CD8-positive, alpha-beta memory T cell (primary cell): ENCODE measurements at regions not wholly inside any gene's neighbourhood (a gene's known extent, or its start where the extent isn't known, plus 50 kb on each side); places are given as distances from the start of the nearest gene placed in this dataset.

Experiments
- CTCF ChIA-PET: fragments of 350-600 bp; sonication (Branson Sonifier 250); formaldehyde crosslinking; loops from one replicate; lab custom pipeline; 2021; ENCODE audit warnings: antibody characterized with exemption; lab: Charles Lee
- POLR2A ChIA-PET: fragments of 350-600 bp; sonication (Branson Sonifier 250); formaldehyde crosslinking; loops from one replicate; lab custom pipeline; 2021; ENCODE audit warnings: antibody characterized with exemption; lab: Charles Lee
- DNase-seq, 5 donors: peaks; one replicate each; pipeline versions ENCODE4 v3.0.0 to v3.0.0-alpha.2; 2020 to 2022; ENCODE audit warnings: mixed read lengths in 1 of 5
- H3K27ac ChIP-seq: one replicate; pipeline ENCODE4 v1.7.0; 2013; ENCODE audit warnings: low read depth, mild to moderate bottlenecking, low read length, moderate library complexity
- H3K27me3 ChIP-seq: 2 replicates; pipeline ENCODE4 v1.7.0; 2013; ENCODE audit warnings: low read length, mild to moderate bottlenecking; ENCODE audit not compliant: insufficient read depth, poor library complexity, severe bottlenecking
- H3K36me3 ChIP-seq: 2 replicates; pipeline ENCODE4 v1.7.0; 2013; ENCODE audit warnings: mild to moderate bottlenecking, low read length, moderate library complexity; ENCODE audit not compliant: insufficient read depth
- H3K4me1 ChIP-seq: 2 replicates; pipeline ENCODE4 v1.7.0; 2013; ENCODE audit warnings: mild to moderate bottlenecking, low read length, moderate library complexity; ENCODE audit not compliant: insufficient read depth
- H3K4me3 ChIP-seq: 2 replicates; pipeline ENCODE4 v1.7.0; 2013; ENCODE audit warnings: mild to moderate bottlenecking, low read length
- H3K9me3 ChIP-seq: 2 replicates; pipeline ENCODE4 v1.7.0; 2013; ENCODE audit warnings: mild to moderate bottlenecking, low read length
- H3K27ac Mint-ChIP-seq, 8 donors: one replicate each; pipeline ENCODE4 v1.8.0; 2020 to 2021; ENCODE audit warnings: mixed read lengths in 8 of 8, mild to moderate bottlenecking in 6 of 8, inconsistent platforms in 3 of 8, moderate library complexity in 3 of 8
- H3K27me3 Mint-ChIP-seq, 2 donors: one replicate each; pipeline ENCODE4 v1.8.0; 2020 to 2021; ENCODE audit warnings: mixed read lengths in 2 of 2, mild to moderate bottlenecking in 1 of 2, moderate library complexity in 1 of 2
- H3K36me3 Mint-ChIP-seq, 3 donors: one replicate each; pipeline ENCODE4 v1.8.0; 2020 to 2021; ENCODE audit warnings: mixed read lengths in 3 of 3, inconsistent platforms in 1 of 3, mild to moderate bottlenecking in 1 of 3
- H3K4me1 Mint-ChIP-seq, 3 donors: one replicate each; pipeline ENCODE4 v1.8.0; 2020 to 2021; ENCODE audit warnings: mixed read lengths in 3 of 3, inconsistent platforms in 1 of 3, mild to moderate bottlenecking in 1 of 3
- H3K4me3 Mint-ChIP-seq, 7 donors: one replicate each; pipeline ENCODE4 v1.8.0; 2020 to 2021; ENCODE audit warnings: mixed read lengths in 7 of 7, mild to moderate bottlenecking in 6 of 7, moderate library complexity in 4 of 7, inconsistent platforms in 2 of 7
- H3K9me3 Mint-ChIP-seq, 5 donors: one replicate each; pipeline ENCODE4 v1.8.0; 2020 to 2022; ENCODE audit warnings: mixed read lengths in 5 of 5, mild to moderate bottlenecking in 3 of 5, moderate library complexity in 2 of 5, inconsistent platforms in 1 of 5

GRCh38 chr10:109432281-109432680 lies 491.0 kb downstream of the XPNPEP1 start:
- H3K27ac ChIP-seq: no peak overlapping the region
- no peaks in the 10 kb centered on the region for H3K36me3 ChIP-seq
- H3K9me3 ChIP-seq: no peaks in the 10 kb centered on the region
- H3K27me3 Mint-ChIP-seq: peaks cover 0 to 2% of the 10 kb centered on the region in 2 donors
- H3K4me3 ChIP-seq: no peak overlapping the region
- H3K9me3 Mint-ChIP-seq: no peaks in the 10 kb centered on the region
- no peaks in the 10 kb centered on the region for H3K4me1 Mint-ChIP-seq
- H3K27ac Mint-ChIP-seq: no peak overlapping the region
- H3K27me3 ChIP-seq: no peaks in the 10 kb centered on the region
- no peak for DNase-seq
- POLR2A ChIA-PET: no interaction called here
- no peaks in the 10 kb centered on the region for H3K4me1 ChIP-seq
- no peaks in the 10 kb centered on the region for H3K36me3 Mint-ChIP-seq
- CTCF ChIA-PET: no interaction called here
- no peak overlapping the region for H3K4me3 Mint-ChIP-seq

GRCh38 chr10:109430799-109431198 lies 492.5 kb downstream of the XPNPEP1 start:
- ChIA-PET CTCF (no interaction called here), POLR2A (no interaction called here)
- H3K4me3 Mint-ChIP-seq: no peak overlapping the region

GRCh38 chr10:109430043-109430760 lies 493.1 kb downstream of the XPNPEP1 start:
- H3K27me3 Mint-ChIP-seq: peaks cover 0 to 2% of the 10 kb centered on the region in 2 donors
- no peaks in the 10 kb centered on the region for H3K4me1 Mint-ChIP-seq
- no peak overlapping the region for H3K4me3 Mint-ChIP-seq
- DNase-seq: no peak
- H3K9me3 Mint-ChIP-seq: no peaks in the 10 kb centered on the region
- Histone ChIP-seq H3K4me1 (no peaks in the 10 kb centered on the region), H3K27ac (no peak overlapping the region), H3K36me3 (no peaks in the 10 kb centered on the region), H3K9me3 (no peaks in the 10 kb centered on the region), H3K4me3 (no peak overlapping the region), H3K27me3 (no peaks in the 10 kb centered on the region)
- H3K36me3 Mint-ChIP-seq: no peaks in the 10 kb centered on the region
- H3K27ac Mint-ChIP-seq: no peak overlapping the region
- ChIA-PET CTCF (no interaction called here), POLR2A (no interaction called here)

More at GRCh38 chr10:109430799-109431198, 492.5 kb downstream of the XPNPEP1 start:
- H3K36me3 ChIP-seq: no peaks in the 10 kb centered on the region
- H3K9me3 Mint-ChIP-seq: no peaks in the 10 kb centered on the region
- H3K4me1 Mint-ChIP-seq: no peaks in the 10 kb centered on the region
- H3K27me3 Mint-ChIP-seq: peaks cover 0 to 2% of the 10 kb centered on the region in 2 donors
- H3K9me3 ChIP-seq: no peaks in the 10 kb centered on the region
- H3K4me1 ChIP-seq: no peaks in the 10 kb centered on the region
- H3K4me3 ChIP-seq: no peak overlapping the region
- no peaks in the 10 kb centered on the region for H3K27me3 ChIP-seq
- no peaks in the 10 kb centered on the region for H3K36me3 Mint-ChIP-seq
- no peak overlapping the region for H3K27ac ChIP-seq
- no peak for DNase-seq
- H3K27ac Mint-ChIP-seq: no peak overlapping the region

GRCh38 chr10:109428775-109429491 lies 494.4 kb downstream of the XPNPEP1 start:
- Mint-ChIP-seq H3K27ac (no peak overlapping the region), H3K27me3 (peaks cover 0 to 2% of the 10 kb centered on the region in 2 donors), H3K4me1 (no peaks in the 10 kb centered on the region), H3K9me3 (peaks cover 0 to 3% (median 0%) of the 10 kb centered on the region in 5 donors), H3K4me3 (no peak overlapping the region), H3K36me3 (no peaks in the 10 kb centered on the region)
- POLR2A ChIA-PET: no interaction called here
- CTCF ChIA-PET: no interaction called here
- no peak for DNase-seq
- H3K27ac ChIP-seq: no peak overlapping the region
- no peaks in the 10 kb centered on the region for H3K4me1 ChIP-seq
- no peaks in the 10 kb centered on the region for H3K9me3 ChIP-seq
- no peak overlapping the region for H3K4me3 ChIP-seq
- no peaks in the 10 kb centered on the region for H3K36me3 ChIP-seq
- H3K27me3 ChIP-seq: no peaks in the 10 kb centered on the region

GRCh38 chr10:109427411-109427810 lies 495.9 kb downstream of the XPNPEP1 start:
- CTCF ChIA-PET: no interaction called here
- peaks cover 0 to 3% (median 0%) of the 10 kb centered on the region in 5 donors for H3K9me3 Mint-ChIP-seq
- H3K27me3 Mint-ChIP-seq: no peaks in the 10 kb centered on the region
- H3K27ac ChIP-seq: no peak overlapping the region
- H3K4me3 Mint-ChIP-seq: no peak overlapping the region
- H3K4me1 Mint-ChIP-seq: no peaks in the 10 kb centered on the region
- DNase-seq: no peak
- no peaks in the 10 kb centered on the region for H3K27me3 ChIP-seq
- H3K4me3 ChIP-seq: no peak overlapping the region
- no peaks in the 10 kb centered on the region for H3K36me3 ChIP-seq
- no peaks in the 10 kb centered on the region for H3K36me3 Mint-ChIP-seq
- no peaks in the 10 kb centered on the region for H3K9me3 ChIP-seq
- POLR2A ChIA-PET: no interaction called here
- H3K27ac Mint-ChIP-seq: no peak overlapping the region
- no peaks in the 10 kb centered on the region for H3K4me1 ChIP-seq

GRCh38 chr10:109426987-109427386 lies 496.3 kb downstream of the XPNPEP1 start:
- CTCF ChIA-PET: no interaction called here
- no peak overlapping the region for H3K4me3 Mint-ChIP-seq

GRCh38 chr10:109418795-109419194 lies 504.5 kb downstream of the XPNPEP1 start:
- peaks cover 0 to 3% (median 2%) of the 10 kb centered on the region in 5 donors for H3K9me3 Mint-ChIP-seq
- H3K27ac Mint-ChIP-seq: no peak overlapping the region
- H3K36me3 Mint-ChIP-seq: no peaks in the 10 kb centered on the region
- H3K4me1 Mint-ChIP-seq: no peaks in the 10 kb centered on the region
- POLR2A ChIA-PET: no interaction called here
- H3K4me3 ChIP-seq: no peak overlapping the region
- H3K27me3 Mint-ChIP-seq: peaks cover 0 to 2% of the 10 kb centered on the region in 2 donors
- no peaks in the 10 kb centered on the region for H3K36me3 ChIP-seq
- H3K4me1 ChIP-seq: no peaks in the 10 kb centered on the region
- H3K27me3 ChIP-seq: no peaks in the 10 kb centered on the region
- DNase-seq: no peak
- no peaks in the 10 kb centered on the region for H3K9me3 ChIP-seq
- no peak overlapping the region for H3K27ac ChIP-seq
- no peak overlapping the region for H3K4me3 Mint-ChIP-seq
- CTCF ChIA-PET: no interaction called here

More at GRCh38 chr10:109426987-109427386, 496.3 kb downstream of the XPNPEP1 start:
- H3K27me3 ChIP-seq: no peaks in the 10 kb centered on the region
- H3K27ac ChIP-seq: no peak overlapping the region
- no peaks in the 10 kb centered on the region for H3K9me3 ChIP-seq
- H3K36me3 ChIP-seq: no peaks in the 10 kb centered on the region
- no peaks in the 10 kb centered on the region for H3K4me1 ChIP-seq
- Mint-ChIP-seq H3K27ac (no peak overlapping the region), H3K36me3 (no peaks in the 10 kb centered on the region), H3K4me1 (no peaks in the 10 kb centered on the region), H3K9me3 (peaks cover 0 to 3% (median 0%) of the 10 kb centered on the region in 5 donors), H3K27me3 (no peaks in the 10 kb centered on the region)
- no peak overlapping the region for H3K4me3 ChIP-seq
- POLR2A ChIA-PET: no interaction called here
- DNase-seq: no peak

GRCh38 chr10:109417803-109418202 lies 505.5 kb downstream of the XPNPEP1 start:
- H3K9me3 Mint-ChIP-seq: peaks cover 0 to 4% (median 2%) of the 10 kb centered on the region in 5 donors
- peaks cover 0 to 2% of the 10 kb centered on the region in 2 donors for H3K27me3 Mint-ChIP-seq
- H3K4me1 Mint-ChIP-seq: no peaks in the 10 kb centered on the region
- CTCF ChIA-PET: no interaction called here
- no peak overlapping the region for H3K27ac Mint-ChIP-seq
- no peak for DNase-seq
- H3K27me3 ChIP-seq: no peaks in the 10 kb centered on the region
- no peaks in the 10 kb centered on the region for H3K4me1 ChIP-seq
- H3K36me3 Mint-ChIP-seq: no peaks in the 10 kb centered on the region
- H3K4me3 ChIP-seq: no peak overlapping the region
- POLR2A ChIA-PET: no interaction called here
- no peak overlapping the region for H3K27ac ChIP-seq
- H3K36me3 ChIP-seq: no peaks in the 10 kb centered on the region
- H3K4me3 Mint-ChIP-seq: no peak overlapping the region
- no peaks in the 10 kb centered on the region for H3K9me3 ChIP-seq
